HEK293T (cell line): ENCODE measurements at regions not wholly inside any gene's neighbourhood (a gene's known extent, or its start where the extent isn't known, plus 50 kb on each side); places are given as distances from the start of the nearest gene placed in this dataset.

Source experiments
- BHLHE40 ChIP-seq: fragments of 450-650 bp; IDR thresholded peaks from 2 replicates; pipeline ENCODE4 v1.6.1; 2016; ENCODE audit warnings: mild to moderate bottlenecking, moderate library complexity, borderline replicate concordance
- TARDBP ChIP-seq: fragments of 450-650 bp; IDR thresholded peaks from 2 replicates; pipeline ENCODE4 v1.6.1; 2016

DNA sequence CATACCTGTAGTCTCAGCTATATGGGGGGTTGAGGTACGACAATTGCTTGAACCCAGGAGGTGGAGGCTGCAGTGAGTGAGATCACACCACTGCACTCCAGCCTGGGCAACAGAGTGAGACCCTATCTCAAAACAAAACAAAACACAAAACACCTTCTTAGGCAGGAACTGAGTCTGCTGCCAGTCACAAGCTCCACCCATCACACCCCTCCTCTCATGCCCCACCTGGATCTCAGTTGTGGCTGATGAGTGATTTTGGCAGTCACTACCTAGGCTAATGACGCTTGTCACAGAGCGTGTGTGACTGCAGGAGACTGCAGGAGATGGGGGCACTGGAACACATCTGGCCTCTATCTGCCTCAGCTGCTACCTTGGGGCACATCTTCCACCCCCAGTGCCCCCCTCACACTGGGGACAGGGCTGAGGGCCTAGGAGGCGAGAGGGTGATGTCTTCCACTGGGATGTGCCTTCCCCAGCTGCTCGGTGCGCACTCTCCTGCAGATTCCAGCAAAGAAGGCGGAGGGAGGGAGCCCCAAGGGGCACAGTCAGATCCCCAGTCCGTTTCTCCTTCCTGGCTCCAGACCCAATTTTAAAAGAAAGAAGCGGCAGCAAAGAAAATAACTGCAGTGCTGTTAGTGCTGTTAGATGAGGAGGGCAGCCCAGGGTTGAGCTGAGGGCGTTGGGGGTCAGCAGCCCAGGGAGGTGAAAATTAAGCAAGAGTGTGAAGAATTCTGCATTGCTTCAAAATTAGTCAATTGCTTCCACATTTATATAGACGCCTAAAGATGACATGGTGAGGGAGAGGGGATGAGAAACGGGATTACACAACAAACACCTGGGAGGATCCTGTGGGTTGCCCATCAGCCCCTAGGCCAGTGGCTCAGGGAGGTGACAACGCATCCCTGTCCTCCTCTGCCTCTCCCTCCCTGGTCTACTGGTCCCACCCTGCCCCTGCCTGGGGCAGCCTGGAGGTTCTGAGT, 143.6 kb upstream of the HAAO start:
- TF ChIP-seq BHLHE40, result no peak
- TF ChIP-seq TARDBP, result no peak
